NCI-H1417 (cell line): ENCODE measurements at regions not wholly inside any gene's neighbourhood (a gene's known extent, or its start where the extent isn't known, plus 50 kb on each side); places are given as distances from the start of the nearest gene placed in this dataset.
"Not testable (repeated sequence)": the region's sequence is repeated elsewhere in the genome, so short reads cannot be mapped to it uniquely, and the experiment has no call there.

Experiments used
- DNase-seq, 3 experiments: peaks; one replicate each; lab custom pipeline; 2025; lab: John Stamatoyannopoulos, UW

DNA sequence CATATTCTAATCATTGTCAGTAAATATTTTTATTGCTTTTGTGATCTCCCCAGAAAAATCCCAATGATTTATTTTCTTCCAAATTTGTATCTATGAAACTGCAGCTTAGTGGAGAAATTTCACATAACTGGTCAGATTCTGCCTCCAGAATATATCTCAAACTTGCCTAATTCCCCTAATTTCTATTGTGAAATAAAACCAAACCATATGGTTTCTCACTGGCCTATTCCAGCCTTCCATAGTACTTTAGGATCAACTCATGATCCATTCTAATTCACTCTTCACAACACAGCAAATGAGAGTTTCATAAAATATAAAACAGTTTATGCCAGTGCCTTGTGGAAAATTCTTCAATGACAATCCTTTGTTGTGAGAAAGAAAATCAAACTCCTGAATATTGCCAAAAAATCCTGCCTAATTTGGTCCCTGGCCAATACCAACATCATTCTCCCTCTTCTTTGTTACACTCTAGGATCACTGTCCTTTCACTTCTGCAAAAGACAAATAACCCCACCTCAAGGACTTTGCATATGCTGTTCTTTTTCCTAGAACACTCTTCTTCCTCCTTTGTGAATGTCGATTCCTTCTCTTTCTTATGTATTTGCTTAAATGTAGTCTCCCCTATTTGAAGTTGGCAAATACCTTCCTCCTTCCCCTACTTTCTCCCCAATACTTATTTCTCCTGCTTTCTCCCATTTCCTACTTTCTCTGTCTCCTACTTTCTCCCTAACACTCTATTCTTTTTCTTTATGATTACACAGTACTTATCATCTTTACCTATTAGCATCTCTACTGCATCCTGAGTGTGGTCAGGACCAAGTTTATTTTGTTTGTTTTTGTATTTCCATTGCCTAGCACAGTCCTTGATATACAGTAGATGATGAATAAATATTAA, 587.5 kb downstream of the RFPL4B start:
- no peak for DNase-seq

DNA sequence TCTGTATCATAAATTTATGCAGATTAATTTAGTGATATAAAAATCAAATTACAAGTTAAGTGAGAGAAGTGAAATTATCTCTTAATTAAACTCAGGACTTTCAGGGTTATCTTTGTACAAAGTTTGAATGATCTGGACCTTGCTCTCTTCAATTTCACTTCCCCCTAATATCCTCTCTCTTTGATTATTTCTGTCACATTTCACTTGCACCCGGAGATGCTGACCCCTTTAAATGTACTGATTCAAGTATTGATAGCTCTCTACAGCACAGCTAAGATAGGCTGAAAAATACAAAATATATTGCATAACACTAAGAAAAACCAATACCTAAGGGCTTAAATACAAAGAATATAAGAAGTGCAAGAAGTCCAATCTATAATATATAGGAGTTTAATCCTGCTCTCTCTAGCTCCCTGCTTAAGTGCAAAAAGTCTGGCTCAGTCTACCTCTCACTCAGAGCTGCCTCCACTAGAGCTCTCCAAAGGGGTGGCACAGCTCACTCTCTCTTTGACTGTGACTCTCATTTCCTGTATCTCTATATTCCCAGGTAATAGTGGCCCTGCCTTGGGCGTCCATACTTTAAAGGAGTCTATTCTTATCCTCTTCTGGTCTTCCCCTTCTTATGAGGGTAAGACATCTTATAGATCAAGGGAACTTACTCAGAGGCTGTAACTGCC, 588.4 kb downstream of the RFPL4B start:
- no peak for DNase-seq

DNA sequence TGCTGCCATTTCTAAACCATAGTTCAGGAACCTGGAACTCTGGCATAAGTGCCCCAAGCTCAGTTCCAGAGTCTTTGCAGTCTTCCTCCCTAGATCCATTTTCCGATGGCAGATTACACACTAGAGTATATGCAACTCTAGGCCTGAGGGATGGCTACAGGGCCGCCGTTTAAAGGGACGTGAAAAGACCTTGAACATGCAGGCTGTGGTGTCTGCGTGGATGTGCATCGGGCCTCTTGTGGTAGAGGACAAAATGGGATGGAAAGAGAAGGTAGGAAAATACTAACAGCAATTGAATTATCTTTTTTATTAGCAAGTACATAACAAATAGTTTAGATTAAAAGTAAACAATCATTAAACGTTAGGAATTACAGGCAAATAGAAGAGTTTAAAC, 588.9 kb downstream of the RFPL4B start:
- DNase-seq, result no peak

DNA sequence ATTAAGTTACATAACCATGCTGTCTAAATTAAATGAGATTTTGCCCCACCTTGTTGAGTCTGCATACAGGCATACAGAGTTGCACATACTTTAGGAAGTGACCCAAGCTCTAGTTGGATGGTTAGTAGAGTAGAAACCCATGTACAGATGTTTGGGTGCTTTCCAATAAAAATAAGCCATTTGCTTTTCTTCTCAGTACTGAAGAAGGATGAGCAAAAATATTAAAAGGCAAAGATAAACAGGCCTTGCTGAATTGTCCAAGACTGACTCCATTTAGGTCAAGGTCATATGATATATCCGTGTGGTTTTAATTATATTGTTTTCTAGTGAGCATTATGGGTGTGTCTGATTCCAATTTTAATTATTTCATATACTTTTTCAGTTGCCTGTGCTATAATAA, 589.4 kb downstream of the RFPL4B start:
- DNase-seq, result no peak

DNA sequence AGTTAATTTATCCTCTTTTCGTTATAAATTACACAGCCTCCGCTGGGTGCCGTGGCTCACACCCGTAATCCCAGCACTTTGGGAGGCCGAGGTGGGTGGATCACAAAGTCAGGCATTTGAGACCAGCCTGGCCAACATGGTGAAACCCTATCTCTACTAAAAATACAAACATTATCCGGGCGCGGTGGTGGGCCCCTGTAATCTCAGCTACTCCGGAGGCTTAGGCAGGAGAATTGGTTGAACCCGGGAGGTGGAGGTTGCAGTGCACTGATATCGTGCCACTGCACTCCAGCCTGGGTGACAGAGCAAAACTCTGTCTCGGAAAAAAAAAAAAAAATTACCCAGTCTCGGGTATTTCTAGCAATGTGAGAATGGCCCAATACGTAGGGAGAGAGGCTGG, 590.6 kb downstream of the RFPL4B start:
- DNase-seq, result not testable (repeated sequence)

DNA sequence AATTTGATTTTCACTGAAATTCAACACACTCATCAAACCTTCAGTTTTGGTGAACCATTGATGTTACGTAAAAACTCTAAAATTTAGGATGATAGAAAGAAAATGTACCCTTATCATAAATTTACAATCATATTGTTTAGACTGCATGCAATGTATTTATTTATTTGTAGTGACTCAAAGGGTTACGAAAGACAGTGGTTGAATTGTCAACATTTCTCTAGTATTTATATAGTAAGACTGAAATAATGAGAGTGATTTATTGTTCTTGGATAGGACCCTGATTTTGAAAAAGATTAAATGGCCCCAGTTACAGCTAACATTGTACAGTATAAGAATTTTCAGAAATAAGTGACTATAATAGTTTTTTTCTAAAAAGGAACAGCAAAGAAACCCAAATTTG, 591.5 kb downstream of the RFPL4B start:
- DNase-seq, result no peak

DNA sequence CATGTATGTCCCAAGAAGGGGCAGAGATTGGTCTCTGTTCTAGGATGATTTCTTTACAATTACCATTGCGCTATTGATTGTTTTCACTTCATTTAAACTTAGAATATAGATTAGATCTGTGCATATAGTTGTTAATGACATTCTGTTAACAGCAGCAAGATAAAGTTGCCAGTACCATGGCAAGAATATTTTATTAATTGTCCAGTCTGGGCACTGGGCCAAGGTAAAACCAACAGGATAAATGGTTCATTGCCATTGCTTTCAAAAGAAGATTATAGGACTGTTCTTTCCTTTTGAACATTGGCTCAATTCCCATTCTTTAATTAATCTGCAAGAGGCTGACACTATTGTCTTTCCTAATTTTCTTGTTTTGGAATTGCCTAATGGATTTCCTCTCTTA, 592.4 kb downstream of the RFPL4B start:
- peak; percentile 12 to 93 (median 69) for DNase-seq

- DNase-seq, result no peak
Measured at GRCh38 chr6:112941613-112942012, 594.5 kb downstream of the RFPL4B start.

GRCh38 chr6:112946051-112946450, 598.9 kb downstream of the RFPL4B start:
- no peak for DNase-seq

DNA sequence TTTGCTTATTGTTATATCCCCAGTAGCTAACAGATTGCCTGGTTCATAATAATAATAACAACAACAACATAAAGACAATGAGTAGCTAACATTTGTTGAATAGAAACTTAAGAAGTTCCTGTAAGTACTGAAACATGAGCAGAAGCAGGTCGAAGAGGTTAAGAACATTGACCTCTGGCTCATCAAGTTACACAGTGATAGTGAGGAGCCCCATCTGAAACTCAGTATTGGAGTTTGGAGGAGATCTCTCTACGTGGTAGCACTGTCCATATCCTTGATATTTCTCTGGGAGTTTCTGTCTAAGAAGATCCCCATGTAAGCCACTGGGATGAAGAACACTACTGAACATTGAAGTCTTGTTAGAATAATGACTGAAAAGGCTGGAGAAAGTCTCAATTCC, 600.4 kb downstream of the RFPL4B start:
- no peak for DNase-seq

- DNase-seq, result peak in 2 of 3 experiments; percentile 26 to 86
Measured at GRCh38 chr6:112951829-112952228, 604.7 kb downstream of the RFPL4B start.

- DNase-seq, result not testable (repeated sequence)
Measured at GRCh38 chr6:112955743-112956142, 608.6 kb downstream of the RFPL4B start.

DNA sequence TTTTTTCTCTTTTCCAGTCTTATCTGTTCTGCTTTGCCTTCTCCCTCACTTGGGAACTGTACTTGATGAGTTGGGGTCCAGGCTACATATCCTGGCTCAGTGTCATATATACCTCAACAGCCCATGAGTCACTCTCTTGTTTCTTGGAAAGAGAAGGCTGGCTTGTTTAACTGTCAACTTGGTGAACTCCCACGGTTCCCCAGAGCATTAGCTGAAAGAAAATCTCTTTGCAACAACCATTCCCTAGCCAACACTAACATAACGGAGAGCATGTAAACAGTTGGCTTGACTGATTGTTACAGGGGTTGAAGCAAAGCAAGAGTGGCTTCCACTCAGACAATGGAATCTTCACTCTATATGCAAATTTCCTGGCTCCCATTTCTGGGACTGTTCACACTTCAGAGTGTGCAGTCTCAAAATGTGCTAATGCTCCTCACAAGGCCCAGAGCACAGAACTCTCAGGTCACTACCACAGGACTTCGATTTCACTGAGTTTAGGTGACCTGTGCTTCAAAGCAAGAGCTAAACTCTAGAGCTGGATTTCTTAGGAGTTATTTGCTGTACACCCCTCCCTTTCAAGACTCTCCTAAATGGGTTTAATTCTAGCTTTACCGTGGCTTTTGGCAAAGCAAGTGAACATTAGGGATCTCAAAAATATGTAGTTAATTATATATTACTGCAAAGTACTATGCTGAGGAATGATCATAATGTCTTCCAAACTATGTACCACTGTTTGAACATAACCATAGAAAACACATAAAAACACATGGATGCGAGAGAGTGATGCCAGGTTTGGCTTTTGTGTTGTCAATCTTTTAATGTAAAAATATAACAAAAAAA, 609.8 kb downstream of the RFPL4B start:
- no peak for DNase-seq

GRCh38 chr6:112957536-112957916, 610.4 kb downstream of the RFPL4B start:
- no peak for DNase-seq

GRCh38 chr6:112960130-112960529, 613.0 kb downstream of the RFPL4B start:
- not testable (repeated sequence) for DNase-seq

DNA sequence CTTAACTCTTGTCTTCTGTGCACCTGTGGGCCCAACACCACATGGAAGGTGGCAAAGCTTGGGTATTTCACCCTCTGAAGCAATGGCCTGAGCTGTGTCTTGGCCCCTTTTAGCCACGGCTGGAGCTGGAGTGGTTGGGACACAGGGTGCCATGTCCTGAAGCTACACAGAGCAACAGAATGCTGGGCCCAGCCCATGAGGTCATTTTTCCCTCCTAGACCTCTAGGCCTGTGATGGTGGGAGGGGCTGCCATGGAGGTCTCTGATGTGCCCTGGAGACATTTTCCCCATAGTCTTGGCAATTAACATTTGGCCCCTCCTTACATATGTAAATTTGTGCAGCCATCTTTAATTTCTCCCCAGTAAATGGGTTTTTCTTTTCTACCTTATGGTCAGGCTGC, 620.8 kb downstream of the RFPL4B start:
- no peak for DNase-seq

DNA sequence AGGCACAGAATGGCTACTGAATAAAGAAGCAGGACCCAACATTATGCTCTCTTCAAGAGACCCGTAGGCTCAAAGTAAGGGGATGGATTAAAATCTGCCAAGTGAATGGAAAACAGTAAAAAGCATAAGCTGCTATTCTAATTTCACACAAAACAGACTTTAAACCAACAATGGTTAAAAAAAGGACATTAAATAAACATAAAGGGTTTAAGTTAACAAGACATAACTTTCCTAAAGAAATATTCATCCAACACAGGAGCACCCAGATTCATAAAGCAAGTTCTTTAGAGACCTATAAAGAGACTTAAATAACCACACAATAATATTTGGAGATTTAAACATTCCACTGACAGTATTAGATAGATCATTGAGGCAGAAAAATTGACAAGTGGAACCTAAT, 624.5 kb downstream of the RFPL4B start:
- no peak for DNase-seq

GRCh38 chr6:112974931-112975330, 627.8 kb downstream of the RFPL4B start:
- DNase-seq, result not testable (repeated sequence)

- not testable (repeated sequence) for DNase-seq
Measured at GRCh38 chr6:112976579-112976978, 629.4 kb downstream of the RFPL4B start.

DNA sequence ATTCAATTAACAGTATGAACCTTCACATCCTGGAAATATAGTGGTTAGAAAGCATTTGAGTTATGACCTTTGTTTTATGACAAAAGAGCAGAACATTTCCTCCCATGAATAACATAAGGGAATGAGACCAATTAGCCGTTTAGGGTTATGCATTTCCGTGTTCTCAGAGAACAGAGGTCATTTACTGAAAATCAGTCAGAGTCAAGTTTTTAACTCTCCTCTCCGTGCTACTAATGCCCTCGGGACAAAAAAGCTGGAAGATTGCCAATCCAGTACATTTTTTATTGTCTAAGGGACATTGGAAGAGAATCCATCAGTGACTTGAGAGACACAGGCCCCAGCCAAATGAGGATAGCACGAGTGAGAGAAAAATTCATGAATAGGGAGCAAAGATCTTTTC, 632.7 kb downstream of the RFPL4B start:
- peak; percentile 23 to 86 (median 51) for DNase-seq

GRCh38 chr6:112980676-112981075, 633.5 kb downstream of the RFPL4B start:
- DNase-seq, result peak in 1 of 3 experiments; percentile 28

DNA sequence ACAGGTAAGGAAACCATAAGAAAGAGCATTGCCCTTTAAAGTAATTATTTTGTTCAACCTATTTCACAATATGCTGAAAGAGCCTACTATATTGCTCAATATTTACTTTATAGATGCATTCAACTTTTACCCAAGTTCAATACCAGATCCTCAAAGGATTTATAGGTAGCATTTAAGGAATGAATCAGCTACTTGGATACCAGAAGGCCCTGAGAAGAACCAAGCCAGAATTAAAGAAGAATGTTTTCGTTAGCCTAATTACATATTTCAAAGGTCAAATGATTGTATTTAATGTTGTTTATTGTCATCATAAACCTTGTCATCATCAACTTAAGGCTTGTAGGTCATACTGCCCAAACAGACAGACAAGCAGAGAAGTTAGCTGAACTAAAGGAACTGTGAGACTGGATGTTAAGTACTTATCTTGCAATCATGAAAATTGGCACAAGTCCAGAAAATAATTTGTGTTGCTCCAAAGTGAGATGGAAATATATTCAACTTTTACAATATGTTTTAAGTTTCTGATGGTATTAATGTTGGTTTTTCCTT, 636.7 kb downstream of the RFPL4B start:
- DNase-seq, result peak in 1 of 3 experiments; percentile 23
